Adrenal gland (tissue), 9 donors: ENCODE measurements at regions not wholly inside any gene's neighbourhood (a gene's known extent, or its start where the extent isn't known, plus 50 kb on each side); places are given as distances from the start of the nearest gene placed in this dataset.

Source experiments
- DNase-seq, 7 donors: peaks; one replicate each; pipeline ENCODE4 v3.0.0-alpha.2; 2019 to 2020
- H3K27ac ChIP-seq, 5 donors: fragments of 200-600 bp; sonication (generic) in 4 of 5; 1 replicate in 3 of 5; 2 replicates in 2 of 5; pipeline versions ENCODE4 v1.5.1 to v1.8.0; 2016 to 2020; ENCODE audit warnings: mild to moderate bottlenecking in 1 of 5
- H3K27me3 ChIP-seq: fragments of 200-600 bp; 2 replicates; pipeline ENCODE4 v1.8.0; 2021
- H3K36me3 ChIP-seq, 2 donors: fragments of 200-600 bp; replicated peaks in 1 of 2; 1 replicate in 1 of 2; 2 replicates in 1 of 2; pipeline versions ENCODE4 v1.5.1 to v1.8.0; 2018 to 2022
- H3K4me1 ChIP-seq, 2 donors: fragments of 200-600 bp; replicated peaks in 1 of 2; 1 replicate in 1 of 2; 2 replicates in 1 of 2; pipeline versions ENCODE4 v1.5.1 to v1.8.0; 2018 to 2021
- H3K4me3 ChIP-seq, 4 donors: fragments of 200-600 bp; sonication (generic) in 3 of 4; one replicate each; pipeline ENCODE4 v1.5.1; 2016 to 2018
- H3K9me3 ChIP-seq, 3 donors: fragments of 200-600 bp; sonication (generic) in 1 of 3; replicated peaks in 1 of 3; 1 replicate in 2 of 3; 2 replicates in 1 of 3; pipeline versions ENCODE4 v1.5.1 to v1.8.0; 2016 to 2021
- POLR2A ChIP-seq, 2 donors: fragments of 450-650 bp; IDR thresholded peaks; one replicate each; pipeline ENCODE4 v1.6.1; 2017; ENCODE audit warnings: antibody characterized with exemption in 2 of 2, mild to moderate bottlenecking in 2 of 2, moderate library complexity in 1 of 2
- WGBS, 4 donors: extraction: QIAGEN DNeasy Blood & Tissue Kit in 2 of 4; methylation state at CpG; one replicate each; pipeline versions ENCODE4 v1.1.5 to v1.1.7; 2013 to 2017; 5-methylcytosine and 5-hydroxymethylcytosine counted together
- intact Hi-C, 2 donors: fragments of 100-400 bp; cut with DNase I; formaldehyde crosslinking; loops; one replicate each; pipeline versions ENCODE4 v1.14.1 to v1.15.0; 2022 to 2023
- TF ChIP-seq, protein P1 (sequence below), 6 experiments: fragments of 450-650 bp in 4 of 6; fragments of 200-600 bp in 2 of 6; sonication (generic) in 1 of 6; IDR thresholded peaks; 1 replicate in 5 of 6; 2 replicates in 1 of 6; pipeline versions ENCODE4 v1.5.1 to v1.8.0; 2016 to 2021; ENCODE audit warnings: antibody characterized with exemption in 6 of 6, mild to moderate bottlenecking in 2 of 6, moderate library complexity in 1 of 6
- donor health status: healthy with polysubstance abuse.
- donor health status: Bipolar disorder and iron deficiency.
- donor health status: DM: yes; HTN: yes; CAD: no.
- donor health status: DM: no; HTN: no; CAD: no.
- donor health status: DM: no; HTN: no; CAD: no.

DNA sequence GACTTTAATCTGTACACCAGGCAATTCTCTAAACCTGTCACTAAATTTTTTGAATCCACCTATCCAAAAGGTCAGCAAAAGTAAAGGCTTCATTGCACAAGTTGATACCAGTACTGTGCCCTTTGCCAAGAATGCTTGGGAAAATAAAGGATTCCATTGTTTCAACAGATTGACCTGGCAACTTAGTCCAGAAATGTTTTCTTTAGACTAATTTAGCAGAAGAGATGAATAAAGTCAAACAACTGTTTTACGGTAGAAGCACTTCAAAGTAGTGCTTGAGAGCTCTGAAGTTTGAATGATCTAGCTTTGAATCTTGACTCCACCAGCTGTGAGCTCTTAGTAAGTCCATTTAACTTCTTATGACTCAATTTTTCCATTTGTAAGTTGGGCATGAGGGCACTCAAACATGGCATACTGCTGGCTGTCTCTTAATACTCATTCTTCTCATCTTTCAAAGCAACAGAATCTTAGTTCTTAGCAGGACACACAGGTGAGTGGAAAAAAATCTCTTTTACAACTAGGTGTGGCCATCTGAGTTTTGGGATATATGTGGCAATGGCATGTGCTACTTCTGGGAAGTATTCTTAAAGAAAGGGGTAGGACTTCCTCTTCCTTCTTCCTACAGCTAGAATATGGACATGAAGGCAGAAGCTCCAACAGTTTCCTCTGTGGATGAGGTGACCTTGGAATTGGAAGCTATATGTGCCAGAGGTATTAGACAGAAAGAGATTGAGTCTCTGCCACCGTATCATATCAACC, 55.9 kb upstream of the LOC128125822 start:
- TF ChIP-seq POLR2A (IDR thresholded peaks at IDR 0.05): no peak
- TF ChIP-seq, protein P1, sequence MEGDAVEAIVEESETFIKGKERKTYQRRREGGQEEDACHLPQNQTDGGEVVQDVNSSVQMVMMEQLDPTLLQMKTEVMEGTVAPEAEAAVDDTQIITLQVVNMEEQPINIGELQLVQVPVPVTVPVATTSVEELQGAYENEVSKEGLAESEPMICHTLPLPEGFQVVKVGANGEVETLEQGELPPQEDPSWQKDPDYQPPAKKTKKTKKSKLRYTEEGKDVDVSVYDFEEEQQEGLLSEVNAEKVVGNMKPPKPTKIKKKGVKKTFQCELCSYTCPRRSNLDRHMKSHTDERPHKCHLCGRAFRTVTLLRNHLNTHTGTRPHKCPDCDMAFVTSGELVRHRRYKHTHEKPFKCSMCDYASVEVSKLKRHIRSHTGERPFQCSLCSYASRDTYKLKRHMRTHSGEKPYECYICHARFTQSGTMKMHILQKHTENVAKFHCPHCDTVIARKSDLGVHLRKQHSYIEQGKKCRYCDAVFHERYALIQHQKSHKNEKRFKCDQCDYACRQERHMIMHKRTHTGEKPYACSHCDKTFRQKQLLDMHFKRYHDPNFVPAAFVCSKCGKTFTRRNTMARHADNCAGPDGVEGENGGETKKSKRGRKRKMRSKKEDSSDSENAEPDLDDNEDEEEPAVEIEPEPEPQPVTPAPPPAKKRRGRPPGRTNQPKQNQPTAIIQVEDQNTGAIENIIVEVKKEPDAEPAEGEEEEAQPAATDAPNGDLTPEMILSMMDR (IDR thresholded peaks at IDR 0.05): no peak
- Histone ChIP-seq H3K9me3 (no peaks in the 10 kb centered on the region), H3K27ac (no peak overlapping the region), H3K4me1 (no peaks in the 10 kb centered on the region), H3K36me3 (no peaks in the 10 kb centered on the region), H3K4me3 (no peak overlapping the region), H3K27me3 (no peaks in the 10 kb centered on the region)
- intact Hi-C loops: no loop called here
- 84 to 87% (median 87%) methylated on average over 2 of the region's 2 CpGs for whole genome bisulfite sequencing, 4 donors
- no peak for DNase-seq

DNA sequence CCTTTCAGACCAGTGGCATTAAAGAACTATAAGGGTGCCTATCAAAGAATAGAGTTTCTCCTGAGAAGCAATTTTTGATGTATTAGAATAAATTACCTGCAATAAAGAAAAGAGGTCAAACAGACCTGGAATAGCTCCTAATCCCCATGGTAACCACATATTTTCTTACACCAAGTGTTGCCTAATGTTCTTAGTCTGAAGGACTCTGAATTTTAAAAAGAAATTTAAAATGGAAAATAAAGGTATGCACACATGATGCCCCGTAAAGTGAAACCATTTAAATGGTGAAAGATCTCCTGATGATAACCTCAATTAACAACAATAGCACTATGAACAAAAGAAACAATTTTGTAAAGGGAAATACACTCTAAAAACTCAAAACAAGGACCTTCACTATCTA, 55.1 kb upstream of the LOC128125822 start:
- no peak for TF ChIP-seq POLR2A (IDR thresholded peaks at IDR 0.05)
- TF ChIP-seq, protein P1 (IDR thresholded peaks at IDR 0.05): no peak
- no peaks in the 10 kb centered on the region for H3K27me3 ChIP-seq
- no peaks in the 10 kb centered on the region for H3K36me3 ChIP-seq
- intact Hi-C loops: no loop called here
- 80 to 89% (median 85%) methylated on average over 1 of the region's 1 CpG for WGBS, 4 donors
- no peak overlapping the region for H3K4me3 ChIP-seq
- H3K4me1 ChIP-seq: no peaks in the 10 kb centered on the region
- no peak for DNase-seq
- H3K9me3 ChIP-seq: no peaks in the 10 kb centered on the region
- H3K27ac ChIP-seq: no peak overlapping the region

DNA sequence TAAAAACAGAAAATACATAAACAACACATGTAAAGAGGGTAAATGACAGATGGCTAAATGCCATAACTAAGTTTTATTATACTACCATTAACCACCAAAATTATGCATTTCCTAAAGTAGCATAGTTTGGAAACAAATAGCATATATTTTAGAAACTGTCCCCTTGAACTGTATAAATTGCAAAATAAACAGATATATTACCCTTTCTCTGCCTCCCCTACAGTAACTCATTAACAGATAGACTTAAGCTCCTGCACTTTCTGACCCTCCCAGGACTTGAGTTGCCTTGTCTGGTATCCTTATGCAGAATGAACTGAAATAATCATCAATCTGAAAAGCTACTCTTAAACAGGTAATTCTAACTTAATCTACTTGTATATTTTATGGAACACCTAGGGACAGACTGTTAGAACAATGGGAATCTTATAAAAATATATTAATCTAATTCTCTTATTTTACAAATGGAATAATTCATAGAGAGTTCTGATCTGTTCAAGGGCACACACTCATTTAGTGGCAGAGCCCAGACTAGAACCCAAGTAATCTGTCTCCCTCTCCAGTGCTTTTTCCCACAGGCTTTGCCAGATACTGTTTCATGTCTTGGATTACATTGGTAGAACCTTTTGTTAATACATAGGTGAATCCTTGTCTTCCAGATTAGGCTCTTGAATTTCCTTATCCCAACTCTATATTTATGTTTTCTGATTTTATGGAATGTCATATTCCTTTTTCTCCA, 50.6 kb upstream of the LOC128125822 start:
- no peak for DNase-seq
- Histone ChIP-seq H3K9me3 (no peaks in the 10 kb centered on the region), H3K36me3 (no peaks in the 10 kb centered on the region), H3K27me3 (no peaks in the 10 kb centered on the region), H3K4me3 (no peak overlapping the region), H3K4me1 (no peaks in the 10 kb centered on the region), H3K27ac (no peak overlapping the region)
- intact Hi-C loops: no loop called here
- TF ChIP-seq POLR2A (IDR thresholded peaks at IDR 0.05): no peak
- TF ChIP-seq, protein P1 (IDR thresholded peaks at IDR 0.05): no peak
